ENCODE measurements at regions not wholly inside any gene's neighbourhood (a gene's known extent, or its start where the extent isn't known, plus 50 kb on each side); places are given as distances from the start of the nearest gene placed in this dataset.

DNA sequence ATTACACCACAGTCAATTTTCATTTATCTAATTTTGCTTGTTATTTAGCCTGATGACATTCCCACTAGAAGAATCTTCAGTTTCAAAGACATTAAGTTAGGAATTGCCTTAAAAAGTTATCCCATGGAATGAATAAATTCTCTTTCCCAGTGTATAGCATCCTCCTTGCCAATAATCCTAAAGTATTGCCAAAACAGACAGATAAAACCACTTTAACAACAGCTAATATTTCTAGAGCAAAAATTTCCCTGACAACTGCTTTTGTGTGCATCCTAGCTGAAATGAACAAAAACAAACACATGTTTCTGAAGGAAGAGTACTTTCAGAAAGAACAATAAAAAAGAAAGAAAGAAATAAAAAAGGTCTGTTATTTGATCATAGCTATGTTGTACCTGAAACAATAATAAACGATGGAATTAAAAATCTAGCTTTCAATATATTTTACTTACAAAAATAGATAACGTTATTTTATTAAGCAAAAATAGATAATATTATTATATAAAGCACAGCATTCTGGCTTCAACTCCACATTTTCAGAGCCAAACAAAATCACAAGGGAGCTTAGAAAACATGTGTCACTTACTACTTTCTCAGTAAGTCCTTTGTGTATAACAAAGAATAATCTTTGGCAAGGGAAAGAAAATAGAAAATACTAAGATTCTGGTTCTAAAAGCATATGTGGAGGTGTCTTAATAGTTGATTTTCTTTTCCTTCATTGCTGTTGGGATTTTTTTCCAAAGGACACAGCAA is 939.0 kb upstream of the CRIM1 start:
- Histone ChIP-seq H3K4me3 (ENCODE audit: low read length in 3 of 3) (no peak overlapping the region), H3K4me1 (ENCODE audit: control insufficient read depth in 2 of 3, insufficient read depth in 2 of 3, low read depth in 1 of 3, low read length in 3 of 3) (no peaks in the 10 kb centered on the region), H3K27ac (ENCODE audit: low read depth in 2 of 2, low read length in 2 of 2) (no peak overlapping the region), H3K36me3 (ENCODE audit: control insufficient read depth in 2 of 3, insufficient read depth in 3 of 3, low read length in 3 of 3) (no peaks in the 10 kb centered on the region), H3K9me3 (ENCODE audit: control insufficient read depth in 2 of 3, insufficient read depth in 1 of 3, low read length in 3 of 3) (no peaks in the 10 kb centered on the region), H3K27me3 (ENCODE audit: control insufficient read depth, insufficient read depth, low read length) (no peaks in the 10 kb centered on the region), H3K9ac (ENCODE audit: low read length in 3 of 3) (no peak overlapping the region)
- TF ChIP-seq, protein P1, sequence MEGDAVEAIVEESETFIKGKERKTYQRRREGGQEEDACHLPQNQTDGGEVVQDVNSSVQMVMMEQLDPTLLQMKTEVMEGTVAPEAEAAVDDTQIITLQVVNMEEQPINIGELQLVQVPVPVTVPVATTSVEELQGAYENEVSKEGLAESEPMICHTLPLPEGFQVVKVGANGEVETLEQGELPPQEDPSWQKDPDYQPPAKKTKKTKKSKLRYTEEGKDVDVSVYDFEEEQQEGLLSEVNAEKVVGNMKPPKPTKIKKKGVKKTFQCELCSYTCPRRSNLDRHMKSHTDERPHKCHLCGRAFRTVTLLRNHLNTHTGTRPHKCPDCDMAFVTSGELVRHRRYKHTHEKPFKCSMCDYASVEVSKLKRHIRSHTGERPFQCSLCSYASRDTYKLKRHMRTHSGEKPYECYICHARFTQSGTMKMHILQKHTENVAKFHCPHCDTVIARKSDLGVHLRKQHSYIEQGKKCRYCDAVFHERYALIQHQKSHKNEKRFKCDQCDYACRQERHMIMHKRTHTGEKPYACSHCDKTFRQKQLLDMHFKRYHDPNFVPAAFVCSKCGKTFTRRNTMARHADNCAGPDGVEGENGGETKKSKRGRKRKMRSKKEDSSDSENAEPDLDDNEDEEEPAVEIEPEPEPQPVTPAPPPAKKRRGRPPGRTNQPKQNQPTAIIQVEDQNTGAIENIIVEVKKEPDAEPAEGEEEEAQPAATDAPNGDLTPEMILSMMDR (IDR thresholded peaks at IDR 0.05; ENCODE audit: borderline replicate concordance, extremely low read depth, insufficient read depth) = no peak
- DNase-seq = no peak
- no peak for FAIRE-seq
- intact Hi-C loops (cut with DNase I) = no loop called here

DNA sequence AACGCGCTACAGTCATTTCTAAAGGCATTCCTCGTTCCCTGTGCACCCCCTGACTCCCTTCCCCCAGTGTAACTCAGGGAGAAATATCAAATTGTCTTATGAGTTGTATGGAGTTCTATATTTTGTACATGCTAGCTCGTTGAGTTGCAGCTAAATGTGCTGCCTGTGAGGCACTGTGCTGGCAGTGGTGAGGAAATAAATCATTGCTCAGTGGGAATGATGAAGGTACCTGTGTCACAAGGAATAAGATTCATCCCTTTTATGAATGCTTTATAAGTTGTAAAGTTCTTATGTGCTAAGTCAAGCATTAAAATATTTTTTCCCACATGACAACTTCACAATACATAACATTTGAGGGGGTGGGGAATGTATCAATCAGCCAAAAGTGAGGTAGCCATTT is 939.6 kb upstream of the CRIM1 start:
- H3K4me3 ChIP-seq (ENCODE audit: low read length in 3 of 3) = no peak overlapping the region
- intact Hi-C loops (cut with DNase I) = no loop called here
- no peaks in the 10 kb centered on the region for H3K9me3 ChIP-seq (ENCODE audit: control insufficient read depth in 2 of 3, insufficient read depth in 1 of 3, low read length in 3 of 3)
- TF ChIP-seq, protein P1 (IDR thresholded peaks at IDR 0.05; ENCODE audit: borderline replicate concordance, extremely low read depth, insufficient read depth) = no peak
- no peaks in the 10 kb centered on the region for H3K36me3 ChIP-seq (ENCODE audit: control insufficient read depth in 2 of 3, insufficient read depth in 3 of 3, low read length in 3 of 3)
- no peak overlapping the region for H3K9ac ChIP-seq (ENCODE audit: low read length in 3 of 3)
- H3K27ac ChIP-seq (ENCODE audit: low read depth in 2 of 2, low read length in 2 of 2) = no peak overlapping the region
- DNase-seq (no peak), FAIRE-seq (no peak)
- H3K4me1 ChIP-seq (ENCODE audit: control insufficient read depth in 2 of 3, insufficient read depth in 2 of 3, low read depth in 1 of 3, low read length in 3 of 3) = no peaks in the 10 kb centered on the region
- no peaks in the 10 kb centered on the region for H3K27me3 ChIP-seq (ENCODE audit: control insufficient read depth, insufficient read depth, low read length)

DNA sequence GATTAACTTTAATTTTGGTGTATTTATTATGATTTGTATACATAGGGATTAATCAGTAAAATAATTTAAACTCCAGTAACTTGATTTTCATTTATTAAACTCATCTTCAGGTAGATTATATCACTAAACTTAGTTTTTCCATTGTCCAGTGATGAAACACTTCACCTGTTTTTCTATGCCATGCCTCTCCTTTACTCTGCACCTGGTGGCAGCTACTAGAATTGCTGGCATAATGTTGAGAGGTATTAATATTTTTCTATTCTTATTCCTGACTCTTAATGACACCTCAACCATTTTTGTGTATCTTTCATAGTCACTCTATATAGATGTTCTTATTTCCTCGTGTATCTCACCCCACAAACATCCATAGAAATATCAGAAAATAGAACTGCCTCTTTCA is 940.3 kb upstream of the CRIM1 start:
- H3K9ac ChIP-seq (ENCODE audit: low read length in 3 of 3) = no peak overlapping the region
- H3K4me1 ChIP-seq (ENCODE audit: control insufficient read depth in 2 of 3, insufficient read depth in 2 of 3, low read depth in 1 of 3, low read length in 3 of 3) = no peaks in the 10 kb centered on the region
- H3K36me3 ChIP-seq (ENCODE audit: control insufficient read depth in 2 of 3, insufficient read depth in 3 of 3, low read length in 3 of 3) = no peaks in the 10 kb centered on the region
- intact Hi-C loops (cut with DNase I) = no loop called here
- TF ChIP-seq, protein P1 (IDR thresholded peaks at IDR 0.05; ENCODE audit: borderline replicate concordance, extremely low read depth, insufficient read depth) = no peak
- FAIRE-seq = no peak
- H3K27me3 ChIP-seq (ENCODE audit: control insufficient read depth, insufficient read depth, low read length) = no peaks in the 10 kb centered on the region
- H3K9me3 ChIP-seq (ENCODE audit: control insufficient read depth in 2 of 3, insufficient read depth in 1 of 3, low read length in 3 of 3) = no peaks in the 10 kb centered on the region
- H3K4me3 ChIP-seq (ENCODE audit: low read length in 3 of 3) = no peak overlapping the region
- DNase-seq = no peak
- H3K27ac ChIP-seq (ENCODE audit: low read depth in 2 of 2, low read length in 2 of 2) = no peak overlapping the region

All from kidney (tissue), 13 donors.